ENCODE measurements at regions not wholly inside any gene's neighbourhood (a gene's known extent, or its start where the extent isn't known, plus 50 kb on each side); places are given as distances from the start of the nearest gene placed in this dataset.

DNA sequence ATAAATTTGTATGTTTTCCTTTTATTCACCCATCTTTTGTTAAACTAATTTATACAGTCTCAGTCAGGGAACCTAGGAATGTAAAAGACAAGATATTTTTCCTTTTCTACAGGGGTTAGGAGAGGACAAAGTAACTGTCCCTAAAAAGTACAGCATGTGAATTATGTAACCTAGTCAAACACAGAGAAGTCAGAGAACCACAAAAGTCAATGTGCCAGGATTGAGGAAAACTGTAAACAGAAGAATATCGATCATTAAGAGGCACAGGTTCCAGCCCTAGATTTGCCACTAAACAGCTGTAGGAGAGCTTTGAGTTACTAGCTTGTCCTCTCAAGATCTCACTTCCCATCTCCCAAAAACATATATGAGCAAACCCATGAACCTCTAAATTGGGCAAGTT lies 550.9 kb upstream of the FAT3 start:
- ATAC-seq, result no peak
- intact Hi-C loops (cut with DNase I), result no loop called here
- no peak overlapping the region for H3K27ac ChIP-seq

DNA sequence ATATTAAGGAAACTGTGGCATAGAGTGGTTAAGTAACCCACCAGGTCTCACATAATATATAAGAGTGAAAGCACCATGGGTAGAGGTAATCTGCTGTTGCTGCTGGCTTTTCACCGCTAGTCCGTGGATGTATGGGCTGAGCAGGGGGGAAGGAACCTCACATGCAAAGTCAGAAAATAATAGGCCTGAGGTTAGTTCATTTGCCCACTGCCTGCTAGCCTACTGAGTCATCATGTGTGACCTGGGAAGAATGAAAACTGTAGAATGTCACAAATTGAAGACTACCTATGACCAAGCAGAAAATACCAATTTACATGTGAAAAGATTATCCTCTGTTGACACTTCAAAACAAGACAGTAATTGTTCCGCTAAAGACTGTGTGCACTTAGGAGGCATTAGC lies 560.1 kb upstream of the FAT3 start:
- H3K27ac ChIP-seq, result no peak overlapping the region
- no peak for ATAC-seq
- no peak overlapping the region for H3K4me3 ChIP-seq

More for the DNA sequence above, 550.9 kb upstream of the FAT3 start:
- H3K27me3 ChIP-seq, result no peaks in the 10 kb centered on the region
- no peaks in the 10 kb centered on the region for H3K36me3 ChIP-seq (replicated peaks in 1 of 2; ENCODE audit: insufficient read depth in 1 of 2, low read depth in 2 of 2)
- 34 to 35% methylated on average over 1 of the region's 1 CpG for WGBS, 2 donors
- DNase-seq, result no peak
- no peaks in the 10 kb centered on the region for H3K4me1 ChIP-seq
- H3K4me3 ChIP-seq, result no peak overlapping the region
- TF ChIP-seq, protein P1, sequence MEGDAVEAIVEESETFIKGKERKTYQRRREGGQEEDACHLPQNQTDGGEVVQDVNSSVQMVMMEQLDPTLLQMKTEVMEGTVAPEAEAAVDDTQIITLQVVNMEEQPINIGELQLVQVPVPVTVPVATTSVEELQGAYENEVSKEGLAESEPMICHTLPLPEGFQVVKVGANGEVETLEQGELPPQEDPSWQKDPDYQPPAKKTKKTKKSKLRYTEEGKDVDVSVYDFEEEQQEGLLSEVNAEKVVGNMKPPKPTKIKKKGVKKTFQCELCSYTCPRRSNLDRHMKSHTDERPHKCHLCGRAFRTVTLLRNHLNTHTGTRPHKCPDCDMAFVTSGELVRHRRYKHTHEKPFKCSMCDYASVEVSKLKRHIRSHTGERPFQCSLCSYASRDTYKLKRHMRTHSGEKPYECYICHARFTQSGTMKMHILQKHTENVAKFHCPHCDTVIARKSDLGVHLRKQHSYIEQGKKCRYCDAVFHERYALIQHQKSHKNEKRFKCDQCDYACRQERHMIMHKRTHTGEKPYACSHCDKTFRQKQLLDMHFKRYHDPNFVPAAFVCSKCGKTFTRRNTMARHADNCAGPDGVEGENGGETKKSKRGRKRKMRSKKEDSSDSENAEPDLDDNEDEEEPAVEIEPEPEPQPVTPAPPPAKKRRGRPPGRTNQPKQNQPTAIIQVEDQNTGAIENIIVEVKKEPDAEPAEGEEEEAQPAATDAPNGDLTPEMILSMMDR (IDR thresholded peaks at IDR 0.05), result no peak
- no peak for TF ChIP-seq POLR2A (IDR thresholded peaks at IDR 0.05)
- no peaks in the 10 kb centered on the region for H3K9me3 ChIP-seq

DNA sequence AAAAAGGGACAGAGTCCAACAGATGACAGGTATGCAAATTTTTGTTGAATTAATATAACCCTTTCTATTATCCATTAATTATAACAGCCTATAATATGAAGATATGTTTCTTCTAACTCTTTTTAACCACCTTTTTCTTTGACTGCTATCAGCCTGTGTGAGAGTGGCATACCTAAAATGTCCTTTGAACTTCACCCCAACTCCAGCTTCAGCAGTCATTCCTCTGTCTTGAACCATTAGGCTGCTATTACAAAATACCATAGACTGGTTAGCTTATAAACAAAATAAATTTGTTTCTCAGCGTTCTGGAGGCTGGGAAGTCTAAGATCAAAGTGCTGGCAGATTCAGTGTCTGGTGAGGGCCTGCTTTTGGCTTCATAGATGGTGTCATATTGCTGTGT lies 564.6 kb upstream of the FAT3 start:
- H3K4me3 ChIP-seq, result no peak overlapping the region

More for the DNA sequence above, 560.1 kb upstream of the FAT3 start:
- Histone ChIP-seq H3K9me3 (no peaks in the 10 kb centered on the region), H3K4me1 (no peaks in the 10 kb centered on the region), H3K36me3 (replicated peaks in 1 of 2; ENCODE audit: insufficient read depth in 1 of 2, low read depth in 2 of 2) (no peaks in the 10 kb centered on the region), H3K27me3 (no peaks in the 10 kb centered on the region)
- TF ChIP-seq, protein P1 (IDR thresholded peaks at IDR 0.05), result no peak
- TF ChIP-seq POLR2A (IDR thresholded peaks at IDR 0.05), result no peak
- intact Hi-C loops (cut with DNase I), result no loop called here
- no peak for DNase-seq
- 33 to 38% methylated on average over 3 of the region's 3 CpGs for WGBS, 2 donors

DNA sequence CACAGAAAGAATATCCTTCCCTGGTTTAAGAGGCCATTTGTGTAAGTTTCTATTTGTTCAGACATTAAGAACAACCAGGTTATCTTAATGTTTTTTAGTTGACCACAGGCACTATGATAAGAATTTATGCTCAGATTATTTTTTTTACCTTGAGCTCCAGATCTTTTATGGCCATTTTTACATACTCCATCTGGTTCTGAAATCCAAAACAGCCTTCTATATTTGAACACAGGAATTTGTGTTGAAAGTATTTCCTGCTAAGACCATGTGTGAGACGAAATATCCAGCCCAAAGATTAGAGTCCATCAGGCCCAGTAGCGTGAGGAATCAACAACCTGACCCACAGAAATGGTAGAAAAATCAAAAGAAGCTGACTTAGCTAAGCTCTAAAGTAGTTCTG lies 569.9 kb upstream of the FAT3 start:
- no peak overlapping the region for H3K27ac ChIP-seq
- ATAC-seq, result no peak
- WGBS, 2 donors, result 50 to 55% methylated on average over 2 of the region's 2 CpGs

More for the DNA sequence above, 564.6 kb upstream of the FAT3 start:
- no peaks in the 10 kb centered on the region for H3K36me3 ChIP-seq (replicated peaks in 1 of 2; ENCODE audit: insufficient read depth in 1 of 2, low read depth in 2 of 2)
- DNase-seq (no peak), ATAC-seq (no peak)
- intact Hi-C loops (cut with DNase I), result no loop called here
- H3K4me1 ChIP-seq, result no peaks in the 10 kb centered on the region
- H3K27ac ChIP-seq, result no peak overlapping the region
- H3K9me3 ChIP-seq, result no peaks in the 10 kb centered on the region
- TF ChIP-seq, protein P1 (IDR thresholded peaks at IDR 0.05), result no peak
- no peak for TF ChIP-seq POLR2A (IDR thresholded peaks at IDR 0.05)
- no peaks in the 10 kb centered on the region for H3K27me3 ChIP-seq
- WGBS, 2 donors, result 33 to 35% methylated on average over 1 of the region's 1 CpG

More for the DNA sequence above, 569.9 kb upstream of the FAT3 start:
- Histone ChIP-seq H3K27me3 (no peaks in the 10 kb centered on the region), H3K4me3 (no peak overlapping the region), H3K9me3 (no peaks in the 10 kb centered on the region), H3K4me1 (no peaks in the 10 kb centered on the region), H3K36me3 (replicated peaks in 1 of 2; ENCODE audit: insufficient read depth in 1 of 2, low read depth in 2 of 2) (no peaks in the 10 kb centered on the region)
- intact Hi-C loops (cut with DNase I), result no loop called here
- TF ChIP-seq POLR2A (IDR thresholded peaks at IDR 0.05), result no peak
- TF ChIP-seq, protein P1 (IDR thresholded peaks at IDR 0.05), result no peak
- no peak for DNase-seq

Measured in body of pancreas (tissue), 4 donors.